Naive thymus-derived CD8-positive, alpha-beta T cell (primary cell): ENCODE measurements at regions not wholly inside any gene's neighbourhood (a gene's known extent, or its start where the extent isn't known, plus 50 kb on each side); places are given as distances from the start of the nearest gene placed in this dataset.
A peak's percentile ranks its signal among the peaks of the same experiment; 100 is the strongest.
"Not testable (repeated sequence)": the region's sequence is repeated elsewhere in the genome, so short reads cannot be mapped to it uniquely, and the experiment has no call there.

ENCODE experiments used
- ATAC-seq, 2 donors: fragments of 150-1000 bp; cut with Tn5 transposase in 1 of 2; sonication (Bioruptor Pico), chemical (Tn5 transposase) in 1 of 2; 1 replicate in 1 of 2; 2 replicates in 1 of 2; pipeline ENCODE4 v1.10.0; 2021; ENCODE audit warnings: mild to moderate bottlenecking in 2 of 2, moderate library complexity in 2 of 2
- POLR2A ChIA-PET: fragments of 350-600 bp; sonication (Branson Sonifier 250); formaldehyde crosslinking; loops from one replicate; lab custom pipeline; 2021; ENCODE audit warnings: antibody characterized with exemption; lab: Charles Lee
- DNase-seq, 10 donors: peaks; one replicate each; pipeline versions ENCODE4 v3.0.0 to v3.0.0-alpha.2; 2020 to 2022
- H3K27ac Mint-ChIP-seq, 10 donors: one replicate each; pipeline ENCODE4 v1.8.0; 2020 to 2022; ENCODE audit warnings: mild to moderate bottlenecking in 10 of 10, mixed read lengths in 10 of 10, moderate library complexity in 4 of 10, inconsistent platforms in 1 of 10
- H3K27me3 Mint-ChIP-seq, 5 donors: one replicate each; pipeline ENCODE4 v1.8.0; 2021 to 2022; ENCODE audit warnings: mixed read lengths in 5 of 5
- H3K36me3 Mint-ChIP-seq, 3 donors: one replicate each; pipeline ENCODE4 v1.8.0; 2020 to 2022; ENCODE audit warnings: mixed read lengths in 3 of 3, mild to moderate bottlenecking in 2 of 3, inconsistent platforms in 1 of 3
- H3K4me1 Mint-ChIP-seq, 4 donors: one replicate each; pipeline ENCODE4 v1.8.0; 2021 to 2022; ENCODE audit warnings: mixed read lengths in 4 of 4
- H3K4me3 Mint-ChIP-seq, 10 donors: one replicate each; pipeline ENCODE4 v1.8.0; 2020 to 2022; ENCODE audit warnings: mild to moderate bottlenecking in 10 of 10, mixed read lengths in 10 of 10, moderate library complexity in 6 of 10, inconsistent platforms in 1 of 10
- H3K9me3 Mint-ChIP-seq, 9 donors: one replicate each; pipeline ENCODE4 v1.8.0; 2020 to 2022; ENCODE audit warnings: mixed read lengths in 9 of 9, mild to moderate bottlenecking in 3 of 9, inconsistent platforms in 1 of 9, moderate library complexity in 1 of 9

GRCh38 chr9:71608825-71609447 lies 159.4 kb downstream of the CEMIP2 start:
- no peak for ATAC-seq
- DNase-seq = no peak
- Mint-ChIP-seq H3K27ac (no peak overlapping the region), H3K27me3 (no peaks in the 10 kb centered on the region), H3K36me3 (peaks cover 0 to 9% (median 3%) of the 10 kb centered on the region in 3 donors), H3K9me3 (peaks cover 0 to 14% (median 3%) of the 10 kb centered on the region in 9 donors), H3K4me3 (no peak overlapping the region), H3K4me1 (no peaks in the 10 kb centered on the region)
- POLR2A ChIA-PET = no interaction called here

GRCh38 chr9:71608021-71608420 lies 160.3 kb downstream of the CEMIP2 start:
- DNase-seq = no peak
- POLR2A ChIA-PET = no interaction called here
- no peaks in the 10 kb centered on the region for H3K4me1 Mint-ChIP-seq
- no peak for ATAC-seq
- no peaks in the 10 kb centered on the region for H3K27me3 Mint-ChIP-seq
- no peak overlapping the region for H3K4me3 Mint-ChIP-seq
- peaks cover 0 to 14% (median 3%) of the 10 kb centered on the region in 9 donors for H3K9me3 Mint-ChIP-seq
- H3K36me3 Mint-ChIP-seq = peaks cover 0 to 9% (median 3%) of the 10 kb centered on the region in 3 donors
- H3K27ac Mint-ChIP-seq = peak overlapping the region in 1 of 10 donors; percentile 5

GRCh38 chr9:71607461-71607881 lies 160.8 kb downstream of the CEMIP2 start:
- peaks cover 0 to 14% (median 3%) of the 10 kb centered on the region in 9 donors for H3K9me3 Mint-ChIP-seq
- no peak overlapping the region for H3K4me3 Mint-ChIP-seq
- DNase-seq (no peak), ATAC-seq (no peak)
- no peaks in the 10 kb centered on the region for H3K4me1 Mint-ChIP-seq
- POLR2A ChIA-PET = no interaction called here
- no peak overlapping the region for H3K27ac Mint-ChIP-seq
- peaks cover 0 to 9% (median 3%) of the 10 kb centered on the region in 3 donors for H3K36me3 Mint-ChIP-seq
- H3K27me3 Mint-ChIP-seq = no peaks in the 10 kb centered on the region

- POLR2A ChIA-PET = interaction anchor here (0.7 kb wide), 1 partner anchor 215 kb away, joined by 3 read pairs; no protein-coding TSS in a partner anchor
- DNase-seq (peak; percentile 54 to 90 (median 72)), ATAC-seq (peak; percentile 78 to 90)
- no peak overlapping the region for H3K4me3 Mint-ChIP-seq
- no peaks in the 10 kb centered on the region for H3K27me3 Mint-ChIP-seq
- H3K36me3 Mint-ChIP-seq = no peaks in the 10 kb centered on the region
- no peaks in the 10 kb centered on the region for H3K4me1 Mint-ChIP-seq
- no peak overlapping the region for H3K27ac Mint-ChIP-seq
- H3K9me3 Mint-ChIP-seq = no peaks in the 10 kb centered on the region
Measured at GRCh38 chr9:71604197-71605063, 163.9 kb downstream of the CEMIP2 start.

- no peaks in the 10 kb centered on the region for H3K27me3 Mint-ChIP-seq
- no peak for ATAC-seq
- POLR2A ChIA-PET = interaction anchor here (0.6 to 1.1 kb wide), 2 partner anchors 133 to 167 kb away, joined by 3 to 4 read pairs; no protein-coding TSS in a partner anchor
- no peaks in the 10 kb centered on the region for H3K36me3 Mint-ChIP-seq
- H3K4me3 Mint-ChIP-seq = no peak overlapping the region
- H3K27ac Mint-ChIP-seq = no peak overlapping the region
- no peaks in the 10 kb centered on the region for H3K9me3 Mint-ChIP-seq
- H3K4me1 Mint-ChIP-seq = no peaks in the 10 kb centered on the region
- no peak for DNase-seq
Measured at GRCh38 chr9:71602652-71603051, 165.7 kb downstream of the CEMIP2 start.

GRCh38 chr9:71595762-71596161 lies 172.6 kb downstream of the CEMIP2 start:
- H3K4me1 Mint-ChIP-seq, H3K36me3 Mint-ChIP-seq, ATAC-seq, H3K27ac Mint-ChIP-seq, DNase-seq, POLR2A ChIA-PET, H3K9me3 Mint-ChIP-seq, H3K4me3 Mint-ChIP-seq: not testable (repeated sequence)
- H3K27me3 Mint-ChIP-seq = peaks cover 5 to 33% (median 19%) of the 10 kb centered on the region in 5 donors

- Mint-ChIP-seq H3K27me3 (peaks cover 5 to 33% (median 19%) of the 10 kb centered on the region in 5 donors), H3K4me3 (no peak overlapping the region), H3K4me1 (no peaks in the 10 kb centered on the region), H3K36me3 (no peaks in the 10 kb centered on the region), H3K27ac (no peak overlapping the region), H3K9me3 (no peaks in the 10 kb centered on the region)
- DNase-seq = no peak
- POLR2A ChIA-PET = no interaction called here
- ATAC-seq = no peak
Measured at GRCh38 chr9:71594541-71594940, 173.8 kb downstream of the CEMIP2 start.

GRCh38 chr9:71592400-71592799 lies 175.9 kb downstream of the CEMIP2 start:
- no peak for DNase-seq
- Mint-ChIP-seq H3K36me3 (no peaks in the 10 kb centered on the region), H3K9me3 (no peaks in the 10 kb centered on the region), H3K4me3 (no peak overlapping the region), H3K4me1 (no peaks in the 10 kb centered on the region), H3K27ac (no peak overlapping the region), H3K27me3 (peaks cover 8 to 33% (median 19%) of the 10 kb centered on the region in 5 donors)
- POLR2A ChIA-PET = no interaction called here
- ATAC-seq = no peak

- Mint-ChIP-seq H3K9me3 (no peaks in the 10 kb centered on the region), H3K27ac (no peak overlapping the region), H3K4me1 (no peaks in the 10 kb centered on the region), H3K27me3 (peaks cover 6 to 31% (median 16%) of the 10 kb centered on the region in 5 donors), H3K36me3 (no peaks in the 10 kb centered on the region), H3K4me3 (no peak overlapping the region)
- POLR2A ChIA-PET = no interaction called here
- no peak for ATAC-seq
- no peak for DNase-seq
Measured at GRCh38 chr9:71590362-71590761, 178.0 kb downstream of the CEMIP2 start.

- no peaks in the 10 kb centered on the region for H3K9me3 Mint-ChIP-seq
- H3K27ac Mint-ChIP-seq = no peak overlapping the region
- H3K27me3 Mint-ChIP-seq = peaks cover 3 to 23% (median 12%) of the 10 kb centered on the region in 5 donors
- POLR2A ChIA-PET = no interaction called here
- no peaks in the 10 kb centered on the region for H3K36me3 Mint-ChIP-seq
- ATAC-seq (no peak), DNase-seq (no peak)
- H3K4me3 Mint-ChIP-seq = no peak overlapping the region
- H3K4me1 Mint-ChIP-seq = no peaks in the 10 kb centered on the region
Measured at GRCh38 chr9:71589612-71590011, 178.7 kb downstream of the CEMIP2 start.

- Mint-ChIP-seq H3K4me1 (no peaks in the 10 kb centered on the region), H3K4me3 (no peak overlapping the region), H3K27ac (no peak overlapping the region), H3K36me3 (no peaks in the 10 kb centered on the region), H3K9me3 (no peaks in the 10 kb centered on the region), H3K27me3 (peaks cover 3 to 6% (median 5%) of the 10 kb centered on the region in 5 donors)
- ATAC-seq = no peak
- no peak for DNase-seq
- POLR2A ChIA-PET = interaction anchor here (0.6 kb wide), 1 partner anchor 652 kb away, joined by 4 read pairs; no protein-coding TSS in a partner anchor
Measured at GRCh38 chr9:71587576-71588362, 180.5 kb downstream of the CEMIP2 start.

GRCh38 chr9:71583792-71584191 lies 184.5 kb downstream of the CEMIP2 start:
- DNase-seq = no peak
- Mint-ChIP-seq H3K4me1 (no peaks in the 10 kb centered on the region), H3K4me3 (no peak overlapping the region), H3K9me3 (no peaks in the 10 kb centered on the region), H3K27ac (no peak overlapping the region), H3K27me3 (peaks cover 0 to 2% (median 0%) of the 10 kb centered on the region in 5 donors), H3K36me3 (no peaks in the 10 kb centered on the region)
- POLR2A ChIA-PET = no interaction called here
- ATAC-seq = no peak
